Peyer's patch (tissue), 4 donors: ENCODE measurements at regions not wholly inside any gene's neighbourhood (a gene's known extent, or its start where the extent isn't known, plus 50 kb on each side); places are given as distances from the start of the nearest gene placed in this dataset.
"Not testable (repeated sequence)": the region's sequence is repeated elsewhere in the genome, so short reads cannot be mapped to it uniquely, and the experiment has no call there.

Source experiments
- DNase-seq, 3 donors: peaks; one replicate each; pipeline ENCODE4 v3.0.0-alpha.2; 2017 to 2019
- H3K27ac ChIP-seq, 4 donors: fragments of 200-600 bp; sonication (generic); one replicate each; pipeline ENCODE4 v1.5.1; 2016 to 2019
- H3K27me3 ChIP-seq, 2 donors: fragments of 200-600 bp; sonication (generic); one replicate each; pipeline ENCODE4 v1.5.1; 2019
- H3K36me3 ChIP-seq, 3 donors: fragments of 200-600 bp; sonication (generic); one replicate each; pipeline ENCODE4 v1.5.1; 2016 to 2019
- H3K4me1 ChIP-seq, 4 donors: fragments of 200-600 bp; sonication (generic); one replicate each; pipeline ENCODE4 v1.5.1; 2016 to 2019
- H3K4me3 ChIP-seq, 4 donors: fragments of 200-600 bp; sonication (generic); 1 replicate in 3 of 4; 2 replicates in 1 of 4; pipeline ENCODE4 v1.5.1; 2016 to 2019; ENCODE audit warnings: mild to moderate bottlenecking in 1 of 4
- H3K9me3 ChIP-seq, 4 donors: fragments of 200-600 bp; sonication (generic); one replicate each; pipeline ENCODE4 v1.5.1; 2016 to 2019; ENCODE audit warnings: mild to moderate bottlenecking in 1 of 4
- CTCF ChIP-seq, 6 experiments: fragments of 450-650 bp in 4 of 6; fragments of 200-600 bp in 2 of 6; sonication (generic) in 1 of 6; IDR thresholded peaks; one replicate each; pipeline ENCODE4 v1.5.1; 2017 to 2019; ENCODE audit warnings: antibody characterized with exemption in 6 of 6, mild to moderate bottlenecking in 3 of 6, moderate library complexity in 1 of 6
- POLR2A ChIP-seq, 2 donors: fragments of 450-650 bp; IDR thresholded peaks; one replicate each; pipeline ENCODE4 v1.5.1; 2017; ENCODE audit warnings: antibody characterized with exemption in 2 of 2, mild to moderate bottlenecking in 2 of 2, moderate library complexity in 2 of 2

- no peak for TF ChIP-seq POLR2A (IDR thresholded peaks at IDR 0.05)
- TF ChIP-seq CTCF (IDR thresholded peaks at IDR 0.05) = no peak
- Histone ChIP-seq H3K27me3 (no peaks in the 10 kb centered on the region), H3K9me3 (no peaks in the 10 kb centered on the region), H3K4me1 (no peaks in the 10 kb centered on the region), H3K36me3 (no peaks in the 10 kb centered on the region), H3K27ac (no peak overlapping the region), H3K4me3 (no peak overlapping the region)
- no peak for DNase-seq
Measured at GRCh38 chr4:151855747-151856146, 94.9 kb upstream of the GATB start.

- no peaks in the 10 kb centered on the region for H3K27me3 ChIP-seq
- no peaks in the 10 kb centered on the region for H3K36me3 ChIP-seq
- H3K27ac ChIP-seq = no peak overlapping the region
Measured at GRCh38 chr4:151854731-151855130, 93.9 kb upstream of the GATB start.

GRCh38 chr4:151853034-151853433, 92.2 kb upstream of the GATB start:
- Histone ChIP-seq H3K36me3 (no peaks in the 10 kb centered on the region), H3K27me3 (no peaks in the 10 kb centered on the region), H3K9me3 (no peaks in the 10 kb centered on the region), H3K4me1 (no peaks in the 10 kb centered on the region), H3K27ac (no peak overlapping the region), H3K4me3 (no peak overlapping the region)
- TF ChIP-seq POLR2A (IDR thresholded peaks at IDR 0.05) (no peak), CTCF (IDR thresholded peaks at IDR 0.05) (no peak)
- DNase-seq = no peak

More at GRCh38 chr4:151854731-151855130, 93.9 kb upstream of the GATB start:
- H3K4me1 ChIP-seq = no peaks in the 10 kb centered on the region
- no peak overlapping the region for H3K4me3 ChIP-seq
- TF ChIP-seq POLR2A (IDR thresholded peaks at IDR 0.05) (no peak), CTCF (IDR thresholded peaks at IDR 0.05) (no peak)
- DNase-seq = no peak
- H3K9me3 ChIP-seq = no peaks in the 10 kb centered on the region

GRCh38 chr4:151852202-151852601, 91.4 kb upstream of the GATB start:
- Histone ChIP-seq H3K36me3 (no peaks in the 10 kb centered on the region), H3K27me3 (no peaks in the 10 kb centered on the region), H3K9me3 (no peaks in the 10 kb centered on the region), H3K27ac (no peak overlapping the region), H3K4me3 (no peak overlapping the region), H3K4me1 (no peaks in the 10 kb centered on the region)
- DNase-seq = no peak
- TF ChIP-seq POLR2A (IDR thresholded peaks at IDR 0.05) (no peak), CTCF (IDR thresholded peaks at IDR 0.05) (no peak)

- Histone ChIP-seq H3K27me3 (no peaks in the 10 kb centered on the region), H3K36me3 (no peaks in the 10 kb centered on the region), H3K4me1 (no peaks in the 10 kb centered on the region), H3K9me3 (no peaks in the 10 kb centered on the region), H3K4me3 (no peak overlapping the region), H3K27ac (no peak overlapping the region)
- DNase-seq = no peak
- TF ChIP-seq CTCF (IDR thresholded peaks at IDR 0.05) (no peak), POLR2A (IDR thresholded peaks at IDR 0.05) (no peak)
Measured at GRCh38 chr4:151851354-151851753, 90.5 kb upstream of the GATB start.

- no peak overlapping the region for H3K4me3 ChIP-seq
- no peak overlapping the region for H3K27ac ChIP-seq
- H3K9me3 ChIP-seq = no peaks in the 10 kb centered on the region
- no peaks in the 10 kb centered on the region for H3K27me3 ChIP-seq
- no peak for DNase-seq
- TF ChIP-seq POLR2A (IDR thresholded peaks at IDR 0.05) = no peak
- no peak for TF ChIP-seq CTCF (IDR thresholded peaks at IDR 0.05)
- H3K36me3 ChIP-seq = no peaks in the 10 kb centered on the region
- no peaks in the 10 kb centered on the region for H3K4me1 ChIP-seq
Measured at GRCh38 chr4:151850791-151851213, 90.0 kb upstream of the GATB start.

- not testable (repeated sequence) for H3K27me3 ChIP-seq, H3K27ac ChIP-seq, H3K9me3 ChIP-seq, DNase-seq, H3K4me1 ChIP-seq, H3K36me3 ChIP-seq, H3K4me3 ChIP-seq
Measured at GRCh38 chr4:151845551-151845950, 84.7 kb upstream of the GATB start.
